AG10803 (cell line): ENCODE measurements at regions not wholly inside any gene's neighbourhood (a gene's known extent, or its start where the extent isn't known, plus 50 kb on each side); places are given as distances from the start of the nearest gene placed in this dataset.

Source experiments
- DNase-seq: peaks from one replicate; pipeline ENCODE4 v3.0.0; 2010; ENCODE audit warnings: low read depth
- H3K4me3 ChIP-seq: 2 replicates; pipeline ENCODE4 v1.5.1; 2011; ENCODE audit warnings: mild to moderate bottlenecking, low read length, control low read depth
- TF ChIP-seq, protein P1 (sequence below): conservative IDR thresholded peaks from 2 replicates; pipeline ENCODE4 v1.5.1; 2011; ENCODE audit warnings: mild to moderate bottlenecking, low read length, control low read depth, inconsistent platforms

DNA sequence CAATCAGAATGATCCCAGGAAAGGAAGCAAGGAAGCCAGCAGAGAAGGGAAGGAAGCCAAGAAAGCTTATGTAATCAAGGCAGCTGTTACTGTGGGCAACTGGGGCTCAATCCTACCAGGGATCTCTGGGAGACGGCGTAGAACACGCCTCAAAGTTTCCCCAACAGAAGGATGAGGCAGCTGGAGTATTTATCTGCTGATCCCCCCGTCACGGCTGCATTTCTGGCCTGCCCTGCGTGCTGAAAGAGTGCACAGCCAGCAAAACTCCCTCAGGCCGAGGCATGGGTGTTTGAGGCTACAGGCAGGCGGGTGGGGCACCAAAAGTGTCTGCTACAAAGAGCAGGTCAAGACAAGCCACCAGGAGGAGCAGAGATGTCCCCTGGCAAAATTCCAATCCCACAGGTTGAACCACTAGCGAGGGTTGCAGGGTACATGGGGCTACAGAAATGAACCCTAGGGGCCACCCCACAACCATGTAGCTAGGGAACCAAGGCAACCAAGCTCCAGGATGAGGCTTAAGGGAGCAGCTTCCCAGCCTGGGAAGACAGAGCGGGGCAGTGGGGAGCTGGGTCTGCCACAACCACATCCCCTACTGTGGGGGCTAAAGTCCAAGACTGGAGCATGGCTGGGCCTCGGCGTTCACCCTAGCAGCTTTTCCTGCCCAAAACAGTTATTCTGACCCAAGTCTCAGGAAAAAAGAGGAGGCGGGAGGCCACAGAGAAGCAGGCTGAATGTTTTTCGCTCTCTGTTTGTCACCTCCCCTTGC is 113.4 kb downstream of the BCOR start:
- TF ChIP-seq, protein P1, sequence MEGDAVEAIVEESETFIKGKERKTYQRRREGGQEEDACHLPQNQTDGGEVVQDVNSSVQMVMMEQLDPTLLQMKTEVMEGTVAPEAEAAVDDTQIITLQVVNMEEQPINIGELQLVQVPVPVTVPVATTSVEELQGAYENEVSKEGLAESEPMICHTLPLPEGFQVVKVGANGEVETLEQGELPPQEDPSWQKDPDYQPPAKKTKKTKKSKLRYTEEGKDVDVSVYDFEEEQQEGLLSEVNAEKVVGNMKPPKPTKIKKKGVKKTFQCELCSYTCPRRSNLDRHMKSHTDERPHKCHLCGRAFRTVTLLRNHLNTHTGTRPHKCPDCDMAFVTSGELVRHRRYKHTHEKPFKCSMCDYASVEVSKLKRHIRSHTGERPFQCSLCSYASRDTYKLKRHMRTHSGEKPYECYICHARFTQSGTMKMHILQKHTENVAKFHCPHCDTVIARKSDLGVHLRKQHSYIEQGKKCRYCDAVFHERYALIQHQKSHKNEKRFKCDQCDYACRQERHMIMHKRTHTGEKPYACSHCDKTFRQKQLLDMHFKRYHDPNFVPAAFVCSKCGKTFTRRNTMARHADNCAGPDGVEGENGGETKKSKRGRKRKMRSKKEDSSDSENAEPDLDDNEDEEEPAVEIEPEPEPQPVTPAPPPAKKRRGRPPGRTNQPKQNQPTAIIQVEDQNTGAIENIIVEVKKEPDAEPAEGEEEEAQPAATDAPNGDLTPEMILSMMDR = no peak
- peak; percentile 64 for DNase-seq
- no peak overlapping the region for H3K4me3 ChIP-seq

DNA sequence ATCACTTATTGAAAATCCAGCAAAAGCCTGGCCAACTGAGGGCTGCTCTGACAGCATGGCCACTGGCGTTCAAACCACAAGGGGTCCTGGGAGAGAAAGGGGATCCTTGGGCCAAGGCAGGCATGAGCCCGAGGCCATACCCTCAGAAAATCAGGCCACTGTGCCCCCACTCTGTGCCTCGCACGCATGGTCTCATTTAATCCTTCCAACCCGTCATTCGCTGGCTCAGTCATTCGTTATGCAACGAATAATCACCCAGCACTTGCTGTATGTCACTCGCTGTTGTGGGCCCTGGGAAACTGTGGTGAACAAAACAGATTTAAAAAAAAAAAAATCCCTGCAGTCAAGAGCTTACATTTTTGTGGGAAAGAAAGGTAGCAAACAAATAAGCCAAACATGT is 112.7 kb downstream of the BCOR start:
- no peak overlapping the region for H3K4me3 ChIP-seq
- no peak for DNase-seq
- TF ChIP-seq, protein P1 = no peak

DNA sequence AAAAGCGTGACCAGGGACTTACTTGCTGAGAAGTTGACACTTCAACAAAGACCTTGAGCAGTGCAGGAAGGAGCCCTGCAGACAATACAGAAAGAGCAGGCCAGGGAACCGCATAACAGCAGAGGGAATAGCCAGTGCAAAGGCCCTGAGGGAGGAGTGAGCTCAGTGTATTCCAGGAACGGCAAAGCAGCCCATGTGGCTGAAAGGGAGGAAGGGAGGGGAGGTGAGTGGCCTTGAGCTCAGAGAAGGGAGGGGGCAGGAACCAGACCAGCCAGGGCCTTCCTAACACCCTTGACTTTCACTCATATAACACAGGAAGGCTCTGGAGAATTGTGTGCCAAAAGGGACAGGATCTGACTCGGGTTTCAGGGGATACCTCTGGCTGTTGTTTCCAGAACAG is 112.2 kb downstream of the BCOR start:
- TF ChIP-seq, protein P1 = no peak

GRCh38 chrX:39988496-39988895 is 109.3 kb downstream of the BCOR start:
- DNase-seq = no peak
- no peak overlapping the region for H3K4me3 ChIP-seq
- TF ChIP-seq, protein P1 = no peak

More for the DNA sequence above, 112.2 kb downstream of the BCOR start:
- no peak for DNase-seq
- no peak overlapping the region for H3K4me3 ChIP-seq

DNA sequence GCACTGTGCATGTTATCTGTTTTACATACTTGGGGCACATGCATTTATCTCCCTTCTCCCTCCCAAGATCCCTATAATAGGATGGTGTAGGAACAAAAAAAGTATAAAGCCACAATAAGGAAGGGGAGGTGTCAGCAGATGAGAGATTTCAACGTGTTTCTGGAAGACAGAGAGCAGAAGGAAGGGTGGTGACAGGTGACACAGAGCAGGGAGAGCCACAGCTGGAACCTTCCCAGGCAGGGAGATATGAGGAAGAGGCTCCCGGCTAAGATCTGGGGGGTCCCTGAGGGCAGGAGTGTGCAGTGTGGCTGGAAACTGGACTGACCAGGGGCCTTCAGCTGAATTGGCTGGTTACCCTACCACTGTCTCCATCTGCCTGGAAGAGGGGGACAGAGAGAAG is 107.4 kb downstream of the BCOR start:
- no peak overlapping the region for H3K4me3 ChIP-seq
- no peak for DNase-seq
- TF ChIP-seq, protein P1 = no peak

GRCh38 chrX:39992300-39992699 is 105.5 kb downstream of the BCOR start:
- H3K4me3 ChIP-seq = no peak overlapping the region
- TF ChIP-seq, protein P1 = no peak
- no peak for DNase-seq

DNA sequence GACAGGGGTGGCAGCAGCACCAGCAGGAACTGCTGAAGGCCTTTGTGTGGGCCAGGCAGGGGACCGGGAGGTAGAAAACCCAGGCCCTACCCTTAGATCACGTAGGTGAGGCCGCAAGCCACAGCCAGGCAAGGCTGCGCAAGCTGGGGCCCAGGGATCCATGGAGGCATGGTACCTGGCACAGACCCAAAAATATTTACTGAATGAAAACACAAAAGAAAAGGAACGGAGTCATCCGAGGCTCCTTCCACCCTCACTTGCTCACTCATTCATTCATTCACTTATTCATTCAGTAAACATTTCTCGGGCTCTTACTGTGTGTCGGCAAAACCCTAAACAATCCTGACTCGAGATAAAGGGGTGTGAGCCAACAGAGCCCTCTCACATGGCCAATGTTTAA is 102.3 kb downstream of the BCOR start:
- TF ChIP-seq, protein P1 = no peak
- H3K4me3 ChIP-seq = no peak overlapping the region
- no peak for DNase-seq
